Keratinocyte (primary cell): ENCODE measurements at regions not wholly inside any gene's neighbourhood (a gene's known extent, or its start where the extent isn't known, plus 50 kb on each side); places are given as distances from the start of the nearest gene placed in this dataset.

Experiments
- DNase-seq: peaks from one replicate; pipeline ENCODE4 v3.0.0-alpha.2; 2011; ENCODE audit warnings: low read depth, missing footprints, low spot score
- FAIRE-seq: peaks from 2 replicates; lab custom pipeline; 2011; peaks lifted over from hg19 to GRCh38; lab: Jason Lieb, UNC
- H2AFZ ChIP-seq: 2 replicates; pipeline ENCODE4 v1.6.0; 2012; ENCODE audit warnings: low read length, control low read depth, inconsistent platforms; ENCODE audit not compliant: control insufficient read depth
- H3K27ac ChIP-seq: 2 replicates; pipeline ENCODE4 v1.5.1; 2011; ENCODE audit warnings: low read length; ENCODE audit not compliant: control insufficient read depth, insufficient read depth
- H3K27me3 ChIP-seq: 3 replicates; pipeline ENCODE4 v1.6.0; 2011; ENCODE audit warnings: low read length; ENCODE audit not compliant: control insufficient read depth, insufficient read depth; ENCODE audit errors: extremely low read depth
- H3K36me3 ChIP-seq, 2 experiments: 2 replicates in 1 of 2; 3 replicates in 1 of 2; pipeline ENCODE4 v1.5.1; 2011; ENCODE audit warnings: low read length in 2 of 2, mild to moderate bottlenecking in 1 of 2; ENCODE audit not compliant: control insufficient read depth in 2 of 2, insufficient read depth in 2 of 2; ENCODE audit errors: extremely low read depth in 1 of 2
- H3K4me1 ChIP-seq: 3 replicates; pipeline ENCODE4 v1.5.1; 2011; ENCODE audit warnings: low read length; ENCODE audit not compliant: control insufficient read depth, insufficient read depth; ENCODE audit errors: extremely low read depth
- H3K4me2 ChIP-seq: 3 replicates; pipeline ENCODE4 v1.6.0; 2011; ENCODE audit warnings: low read depth, low read length; ENCODE audit not compliant: control insufficient read depth, insufficient read depth; ENCODE audit errors: extremely low read depth
- H3K4me3 ChIP-seq, 3 experiments: fragments of 200-600 bp in 1 of 3; sonication (generic) in 1 of 3; 2 replicates in 2 of 3; 3 replicates in 1 of 3; pipeline ENCODE4 v1.5.1; 2011 to 2016; ENCODE audit warnings: low read length in 3 of 3, mild to moderate bottlenecking in 3 of 3, control low read depth in 2 of 3, inconsistent platforms in 1 of 3, low read depth in 1 of 3, mixed read lengths in 1 of 3, mixed run types in 1 of 3, moderate library complexity in 1 of 3; ENCODE audit not compliant: control insufficient read depth in 2 of 3, insufficient read depth in 2 of 3; ENCODE audit errors: extremely low read depth in 1 of 3
- H3K79me2 ChIP-seq: 2 replicates; pipeline ENCODE4 v1.6.0; 2012; ENCODE audit warnings: low read length; ENCODE audit not compliant: control insufficient read depth, insufficient read depth
- H3K9ac ChIP-seq: 3 replicates; pipeline ENCODE4 v1.6.0; 2011; ENCODE audit warnings: low read length; ENCODE audit not compliant: control insufficient read depth, insufficient read depth; ENCODE audit errors: extremely low read depth
- H3K9me1 ChIP-seq: 3 replicates; pipeline ENCODE4 v1.6.0; 2011; ENCODE audit warnings: low read length; ENCODE audit not compliant: control insufficient read depth, insufficient read depth; ENCODE audit errors: extremely low read depth
- H3K9me3 ChIP-seq: 2 replicates; pipeline ENCODE4 v1.5.1; 2012; ENCODE audit warnings: low read depth, low read length; ENCODE audit not compliant: control insufficient read depth
- H4K20me1 ChIP-seq: 3 replicates; pipeline ENCODE4 v1.6.0; 2011; ENCODE audit warnings: low read length; ENCODE audit not compliant: control insufficient read depth, insufficient read depth; ENCODE audit errors: extremely low read depth
- EZH2 ChIP-seq: IDR thresholded peaks from one replicate; pipeline ENCODE4 v1.6.1; 2012; ENCODE audit warnings: inconsistent platforms, mild to moderate bottlenecking, low read length, moderate library complexity
- dilution Hi-C: fragments of 300-500 bp; cut with MboI; formaldehyde crosslinking; loops from one replicate; pipeline ENCODE4 v1.7.0; 2020; ENCODE audit warnings: low sequenced_read_pairs; ENCODE audit not compliant: extremely low pct_ligation_motif_present
- TF ChIP-seq, protein P1 (sequence below), 3 experiments: IDR thresholded peaks in 1 of 3; conservative IDR thresholded peaks in 1 of 3; optimal IDR thresholded peaks in 1 of 3; 2 replicates in 2 of 3; 3 replicates in 1 of 3; pipeline versions ENCODE3 to v1.5.1; 2011; ENCODE audit warnings: low read length in 3 of 3, mild to moderate bottlenecking in 3 of 3, moderate library complexity in 2 of 3, control low read depth in 1 of 3, inconsistent platforms in 1 of 3; ENCODE audit not compliant: insufficient read depth in 2 of 3; ENCODE audit errors: extremely low read depth in 1 of 3

- Histone ChIP-seq H3K9ac (no peak overlapping the region), H4K20me1 (no peaks in the 10 kb centered on the region), H2AFZ (no peak overlapping the region), H3K27ac (no peak overlapping the region), H3K9me1 (no peaks in the 10 kb centered on the region), H3K9me3 (no peaks in the 10 kb centered on the region), H3K27me3 (peaks cover 8% of the 10 kb centered on the region), H3K4me1 (peaks cover 6% of the 10 kb centered on the region), H3K4me2 (no peak overlapping the region), H3K79me2 (no peaks in the 10 kb centered on the region), H3K36me3 (no peaks in the 10 kb centered on the region), H3K4me3 (no peak overlapping the region)
- dilution Hi-C loops: no loop called here
- DNase-seq (no peak), FAIRE-seq (no peak)
- TF ChIP-seq, protein P1, sequence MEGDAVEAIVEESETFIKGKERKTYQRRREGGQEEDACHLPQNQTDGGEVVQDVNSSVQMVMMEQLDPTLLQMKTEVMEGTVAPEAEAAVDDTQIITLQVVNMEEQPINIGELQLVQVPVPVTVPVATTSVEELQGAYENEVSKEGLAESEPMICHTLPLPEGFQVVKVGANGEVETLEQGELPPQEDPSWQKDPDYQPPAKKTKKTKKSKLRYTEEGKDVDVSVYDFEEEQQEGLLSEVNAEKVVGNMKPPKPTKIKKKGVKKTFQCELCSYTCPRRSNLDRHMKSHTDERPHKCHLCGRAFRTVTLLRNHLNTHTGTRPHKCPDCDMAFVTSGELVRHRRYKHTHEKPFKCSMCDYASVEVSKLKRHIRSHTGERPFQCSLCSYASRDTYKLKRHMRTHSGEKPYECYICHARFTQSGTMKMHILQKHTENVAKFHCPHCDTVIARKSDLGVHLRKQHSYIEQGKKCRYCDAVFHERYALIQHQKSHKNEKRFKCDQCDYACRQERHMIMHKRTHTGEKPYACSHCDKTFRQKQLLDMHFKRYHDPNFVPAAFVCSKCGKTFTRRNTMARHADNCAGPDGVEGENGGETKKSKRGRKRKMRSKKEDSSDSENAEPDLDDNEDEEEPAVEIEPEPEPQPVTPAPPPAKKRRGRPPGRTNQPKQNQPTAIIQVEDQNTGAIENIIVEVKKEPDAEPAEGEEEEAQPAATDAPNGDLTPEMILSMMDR (optimal IDR thresholded peaks at IDR 0.05 in 1 of 3, IDR thresholded peaks at IDR 0.05 in 1 of 3, conservative IDR thresholded peaks at IDR 0.05 in 1 of 3; ENCODE audit: extremely low read depth in 1 of 3, insufficient read depth in 2 of 3, low read length in 3 of 3): no peak
- no peak for TF ChIP-seq EZH2
Observed at GRCh38 chr20:40319741-40320516, 369.1 kb downstream of the MAFB start.

DNA sequence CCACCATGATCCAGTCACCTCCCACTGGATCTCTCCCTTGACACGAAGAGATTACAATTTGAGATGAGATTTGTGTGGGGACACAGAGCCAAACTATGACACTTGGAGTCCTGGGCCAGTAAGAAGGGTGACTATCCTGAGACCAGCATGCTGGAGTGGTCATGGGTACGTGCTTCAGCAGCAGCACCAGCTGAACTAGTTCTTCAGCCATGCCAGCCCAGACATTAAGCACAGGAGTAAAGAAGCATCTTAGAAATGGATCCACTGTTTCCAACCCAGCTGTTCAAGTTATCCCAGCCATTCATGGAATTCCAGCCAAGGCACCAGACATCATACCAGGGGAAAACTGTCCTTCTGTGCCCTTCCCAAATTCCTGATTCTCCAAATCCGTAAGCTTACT is 370.0 kb downstream of the MAFB start:
- TF ChIP-seq EZH2: no peak
- TF ChIP-seq, protein P1 (optimal IDR thresholded peaks at IDR 0.05 in 1 of 3, IDR thresholded peaks at IDR 0.05 in 1 of 3, conservative IDR thresholded peaks at IDR 0.05 in 1 of 3; ENCODE audit: extremely low read depth in 1 of 3, insufficient read depth in 2 of 3, low read length in 3 of 3): no peak
- no peaks in the 10 kb centered on the region for H3K36me3 ChIP-seq
- no peak overlapping the region for H3K9ac ChIP-seq
- no peak overlapping the region for H3K27ac ChIP-seq
- H3K4me3 ChIP-seq: no peak overlapping the region
- H3K9me3 ChIP-seq: no peaks in the 10 kb centered on the region
- DNase-seq (no peak), FAIRE-seq (no peak)
- H3K4me1 ChIP-seq: peaks cover 6% of the 10 kb centered on the region
- no peaks in the 10 kb centered on the region for H3K9me1 ChIP-seq
- dilution Hi-C loops: no loop called here
- no peak overlapping the region for H3K4me2 ChIP-seq
- no peak overlapping the region for H2AFZ ChIP-seq
- no peaks in the 10 kb centered on the region for H4K20me1 ChIP-seq
- no peaks in the 10 kb centered on the region for H3K79me2 ChIP-seq
- H3K27me3 ChIP-seq: peaks cover 8% of the 10 kb centered on the region
